Hepatocyte (in vitro differentiated cells): ENCODE measurements at regions not wholly inside any gene's neighbourhood (a gene's known extent, or its start where the extent isn't known, plus 50 kb on each side); places are given as distances from the start of the nearest gene placed in this dataset.

Experiments used
- DNase-seq: peaks from one replicate; pipeline ENCODE4 v3.0.0-alpha.2; 2016; ENCODE audit warnings: low spot score
- H2AFZ ChIP-seq: fragments of 200-600 bp; sonication (generic); 2 replicates; pipeline ENCODE4 v1.6.0; 2016; ENCODE audit warnings: antibody characterized with exemption, mild to moderate bottlenecking
- H3K27ac ChIP-seq: fragments of 200-600 bp; sonication (generic); 2 replicates; pipeline ENCODE4 v1.5.1; 2016; ENCODE audit warnings: mild to moderate bottlenecking
- H3K27me3 ChIP-seq: fragments of 200-600 bp; sonication (generic); 2 replicates; pipeline ENCODE4 v1.6.1; 2016
- H3K36me3 ChIP-seq: fragments of 200-600 bp; sonication (generic); replicated peaks from 2 replicates; pipeline ENCODE4 v1.5.1; 2016; ENCODE audit warnings: low read depth; ENCODE audit not compliant: insufficient read depth
- H3K4me1 ChIP-seq: fragments of 200-600 bp; sonication (generic); 2 replicates; pipeline ENCODE4 v1.5.1; 2016; ENCODE audit warnings: mild to moderate bottlenecking, moderate library complexity; ENCODE audit not compliant: insufficient read depth
- H3K4me2 ChIP-seq: fragments of 200-600 bp; sonication (generic); 2 replicates; pipeline ENCODE4 v1.6.0; 2016
- H3K4me3 ChIP-seq: fragments of 200-600 bp; sonication (generic); 2 replicates; pipeline ENCODE4 v1.5.1; 2016; ENCODE audit warnings: mild to moderate bottlenecking
- H3K79me2 ChIP-seq: fragments of 200-600 bp; sonication (generic); 2 replicates; pipeline ENCODE4 v1.6.0; 2017; ENCODE audit warnings: mild to moderate bottlenecking
- H3K9me2 ChIP-seq: fragments of 200-600 bp; sonication (generic); replicated peaks from 2 replicates; pipeline ENCODE4 v1.6.0; 2017; ENCODE audit warnings: mild to moderate bottlenecking; ENCODE audit not compliant: insufficient read depth
- H3K9me3 ChIP-seq: fragments of 200-600 bp; sonication (generic); 2 replicates; pipeline ENCODE4 v1.5.1; 2016; ENCODE audit warnings: low read depth, mild to moderate bottlenecking
- H4K20me1 ChIP-seq: fragments of 200-600 bp; sonication (generic); 2 replicates; pipeline ENCODE4 v1.6.0; 2016; ENCODE audit warnings: mild to moderate bottlenecking; ENCODE audit not compliant: insufficient read depth, poor library complexity, severe bottlenecking
- CTCF ChIP-seq: fragments of 200-600 bp; sonication (generic); IDR thresholded peaks from 2 replicates; pipeline ENCODE4 v1.5.1; 2016; ENCODE audit warnings: antibody characterized with exemption, mild to moderate bottlenecking; ENCODE audit not compliant: poor library complexity
- EZH2 ChIP-seq: fragments of 200-600 bp; sonication (generic); IDR thresholded peaks from 2 replicates; pipeline ENCODE4 v1.6.1; 2016; ENCODE audit warnings: antibody characterized with exemption, mild to moderate bottlenecking, borderline replicate concordance
- EZH2phosphoT487 ChIP-seq: fragments of 200-600 bp; sonication (generic); IDR thresholded peaks from one replicate; pipeline ENCODE4 v1.6.1; 2018; ENCODE audit warnings: antibody characterized with exemption, mild to moderate bottlenecking, low read depth, moderate library complexity; ENCODE audit not compliant: unreplicated experiment, severe bottlenecking
- WGBS: methylation state at CpG from one replicate; pipeline ENCODE4 v1.1.6; 2016; ENCODE audit warnings: low lambda C conversion rate; ENCODE audit errors: missing lambda C conversion rate; 5-methylcytosine and 5-hydroxymethylcytosine counted together

GRCh38 chr14:71416392-71416791 is 509.1 kb downstream of the PCNX1 start:
- Histone ChIP-seq H3K9me3 (no peaks in the 10 kb centered on the region), H3K4me3 (no peak overlapping the region), H3K9me2 (no peaks in the 10 kb centered on the region), H3K4me1 (peaks cover 17% of the 10 kb centered on the region), H3K36me3 (no peaks in the 10 kb centered on the region), H2AFZ (no peak overlapping the region), H3K79me2 (peaks cover 58% of the 10 kb centered on the region), H3K27me3 (no peaks in the 10 kb centered on the region), H3K27ac (no peak overlapping the region), H3K4me2 (no peak overlapping the region), H4K20me1 (no peaks in the 10 kb centered on the region)
- DNase-seq, result no peak
- TF ChIP-seq EZH2, result no peak
- TF ChIP-seq EZH2phosphoT487, result no peak
- no peak for TF ChIP-seq CTCF
- WGBS, result 93% methylated on average over 3 of the region's 3 CpGs

- Histone ChIP-seq H4K20me1 (no peaks in the 10 kb centered on the region), H3K79me2 (peaks cover 42% of the 10 kb centered on the region)
Observed at GRCh38 chr14:71418532-71419245, 511.4 kb downstream of the PCNX1 start.

GRCh38 chr14:71423481-71423880 is 508.7 kb upstream of the RGS6 start:
- Histone ChIP-seq H2AFZ (no peak overlapping the region), H3K9me2 (no peaks in the 10 kb centered on the region), H3K36me3 (no peaks in the 10 kb centered on the region), H3K4me1 (no peaks in the 10 kb centered on the region), H3K79me2 (peaks cover 57% of the 10 kb centered on the region), H4K20me1 (no peaks in the 10 kb centered on the region), H3K9me3 (peaks cover 10% of the 10 kb centered on the region), H3K4me3 (no peak overlapping the region), H3K27ac (no peak overlapping the region), H3K4me2 (no peak overlapping the region), H3K27me3 (no peaks in the 10 kb centered on the region)
- 97% methylated on average over 2 of the region's 2 CpGs for WGBS
- TF ChIP-seq EZH2phosphoT487, result no peak
- no peak for DNase-seq

More at GRCh38 chr14:71418532-71419245, 511.4 kb downstream of the PCNX1 start:
- TF ChIP-seq EZH2, result no peak
- no peak for TF ChIP-seq EZH2phosphoT487
- TF ChIP-seq CTCF, result no peak
- Histone ChIP-seq H3K4me3 (no peak overlapping the region), H3K27me3 (no peaks in the 10 kb centered on the region), H3K36me3 (no peaks in the 10 kb centered on the region), H3K9me3 (no peaks in the 10 kb centered on the region), H3K9me2 (no peaks in the 10 kb centered on the region), H3K4me1 (peaks cover 11% of the 10 kb centered on the region), H3K27ac (no peak overlapping the region), H2AFZ (no peak overlapping the region), H3K4me2 (no peak overlapping the region)
- whole genome bisulfite sequencing, result 68% methylated on average over 10 of the region's 10 CpGs
- no peak for DNase-seq

- no peaks in the 10 kb centered on the region for H3K4me1 ChIP-seq
- TF ChIP-seq EZH2phosphoT487, result no peak
- TF ChIP-seq CTCF, result no peak
- no peak for TF ChIP-seq EZH2
- H3K27me3 ChIP-seq, result no peaks in the 10 kb centered on the region
- no peak overlapping the region for H3K4me2 ChIP-seq
- H3K79me2 ChIP-seq, result peaks cover 68% of the 10 kb centered on the region
- no peak overlapping the region for H2AFZ ChIP-seq
- no peaks in the 10 kb centered on the region for H3K9me2 ChIP-seq
- no peak overlapping the region for H3K27ac ChIP-seq
- H4K20me1 ChIP-seq, result no peaks in the 10 kb centered on the region
- no peak overlapping the region for H3K4me3 ChIP-seq
- H3K36me3 ChIP-seq, result no peaks in the 10 kb centered on the region
- H3K9me3 ChIP-seq, result peaks cover 10% of the 10 kb centered on the region
- DNase-seq, result no peak
Observed at GRCh38 chr14:71424941-71425340, 507.3 kb upstream of the RGS6 start.
